ENCODE measurements at regions not wholly inside any gene's neighbourhood (a gene's known extent, or its start where the extent isn't known, plus 50 kb on each side); places are given as distances from the start of the nearest gene placed in this dataset.
A peak's percentile ranks its signal among the peaks of the same experiment; 100 is the strongest.

DNA sequence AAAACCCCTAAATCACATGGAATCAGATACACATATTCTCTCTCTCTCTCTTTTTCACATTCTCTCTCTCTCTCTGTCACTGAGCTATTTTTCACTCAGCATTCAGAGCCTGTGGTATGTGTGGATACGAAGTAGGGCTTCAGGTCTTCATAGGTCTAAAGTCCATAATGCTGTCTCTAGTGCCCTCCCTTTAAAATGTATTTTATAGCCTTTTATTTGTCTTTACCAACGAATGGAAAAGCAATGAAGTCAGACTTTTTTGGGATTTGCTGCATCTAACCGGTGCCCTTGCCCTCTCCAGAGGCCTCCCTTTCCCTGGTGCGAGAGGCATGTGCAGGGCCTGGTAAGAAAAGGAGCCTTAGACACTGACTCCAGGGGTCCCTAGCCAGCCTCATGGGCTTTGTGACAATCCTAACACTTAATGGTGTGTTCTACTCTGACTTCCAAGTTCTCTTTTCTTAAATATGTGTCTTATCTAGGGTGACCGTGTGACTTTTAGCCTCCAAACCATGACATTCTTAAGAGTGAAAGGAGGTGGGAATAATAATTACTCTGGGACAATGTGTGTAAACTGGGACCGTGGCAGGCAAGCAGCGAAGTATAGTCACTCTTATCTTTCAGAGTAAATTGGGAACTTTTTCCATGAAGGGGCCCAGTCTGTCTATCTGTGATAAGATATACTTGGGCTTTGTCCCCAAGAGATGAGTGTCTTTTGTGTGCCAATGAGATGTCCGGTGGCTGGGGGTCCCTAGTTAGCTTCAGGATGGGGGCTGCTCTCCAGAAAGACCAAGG, 101.1 kb downstream of the B3GNT2 start:
- DNase-seq (ENCODE audit: extremely low read depth, insufficient read length): no peak
- no peaks in the 10 kb centered on the region for H3K36me3 ChIP-seq (ENCODE audit: control insufficient read depth, insufficient read depth, low read length)
- no peak overlapping the region for H3K4me3 ChIP-seq (replicated peaks; ENCODE audit: low read depth, low read length)
- TF ChIP-seq, protein P1, sequence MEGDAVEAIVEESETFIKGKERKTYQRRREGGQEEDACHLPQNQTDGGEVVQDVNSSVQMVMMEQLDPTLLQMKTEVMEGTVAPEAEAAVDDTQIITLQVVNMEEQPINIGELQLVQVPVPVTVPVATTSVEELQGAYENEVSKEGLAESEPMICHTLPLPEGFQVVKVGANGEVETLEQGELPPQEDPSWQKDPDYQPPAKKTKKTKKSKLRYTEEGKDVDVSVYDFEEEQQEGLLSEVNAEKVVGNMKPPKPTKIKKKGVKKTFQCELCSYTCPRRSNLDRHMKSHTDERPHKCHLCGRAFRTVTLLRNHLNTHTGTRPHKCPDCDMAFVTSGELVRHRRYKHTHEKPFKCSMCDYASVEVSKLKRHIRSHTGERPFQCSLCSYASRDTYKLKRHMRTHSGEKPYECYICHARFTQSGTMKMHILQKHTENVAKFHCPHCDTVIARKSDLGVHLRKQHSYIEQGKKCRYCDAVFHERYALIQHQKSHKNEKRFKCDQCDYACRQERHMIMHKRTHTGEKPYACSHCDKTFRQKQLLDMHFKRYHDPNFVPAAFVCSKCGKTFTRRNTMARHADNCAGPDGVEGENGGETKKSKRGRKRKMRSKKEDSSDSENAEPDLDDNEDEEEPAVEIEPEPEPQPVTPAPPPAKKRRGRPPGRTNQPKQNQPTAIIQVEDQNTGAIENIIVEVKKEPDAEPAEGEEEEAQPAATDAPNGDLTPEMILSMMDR (IDR thresholded peaks at IDR 0.05; ENCODE audit: insufficient read depth, low read length, poor library complexity, severe bottlenecking): no peak
- no peaks in the 10 kb centered on the region for H3K27me3 ChIP-seq (replicated peaks; ENCODE audit: control insufficient read depth, insufficient read depth, low read length)

DNA sequence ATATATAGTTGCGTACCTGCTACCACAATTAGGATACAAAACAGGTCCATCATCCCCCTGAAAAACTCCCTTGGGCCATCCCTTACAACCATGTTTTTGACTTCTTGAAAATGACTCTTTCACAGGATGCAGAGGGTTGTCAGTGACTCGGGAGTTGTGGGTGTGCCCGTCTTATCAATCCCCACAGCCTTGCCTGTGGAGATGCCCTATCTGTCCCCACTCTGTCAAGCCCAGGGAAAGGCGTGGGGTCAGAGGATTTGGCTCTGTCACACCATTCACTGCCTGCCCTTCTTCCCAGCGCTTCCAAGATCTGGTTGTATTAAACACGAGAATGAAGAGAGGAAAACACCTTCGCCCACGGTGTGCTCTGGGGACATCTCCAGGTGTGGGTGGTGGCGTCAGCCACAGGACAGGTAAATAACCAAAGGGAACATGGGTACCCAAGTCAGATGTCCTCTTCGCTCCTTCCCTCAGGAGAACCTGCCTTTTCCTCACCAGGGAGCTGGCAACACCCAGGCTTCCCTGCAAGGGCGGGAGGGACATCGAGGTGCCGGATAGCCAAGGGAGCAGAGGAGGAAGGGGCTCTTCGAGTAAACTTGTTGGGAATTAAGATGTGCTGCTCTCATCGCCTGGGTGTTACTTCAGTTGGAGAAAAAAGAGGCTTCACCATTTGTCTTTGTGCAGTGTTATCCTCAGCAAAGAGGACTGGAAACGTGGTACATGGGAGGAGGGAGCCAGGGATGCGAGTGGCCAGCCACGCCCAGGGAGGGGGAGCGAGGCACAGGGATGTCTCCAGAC, 100.3 kb downstream of the B3GNT2 start:
- no peaks in the 10 kb centered on the region for H3K36me3 ChIP-seq (ENCODE audit: control insufficient read depth, insufficient read depth, low read length)

DNA sequence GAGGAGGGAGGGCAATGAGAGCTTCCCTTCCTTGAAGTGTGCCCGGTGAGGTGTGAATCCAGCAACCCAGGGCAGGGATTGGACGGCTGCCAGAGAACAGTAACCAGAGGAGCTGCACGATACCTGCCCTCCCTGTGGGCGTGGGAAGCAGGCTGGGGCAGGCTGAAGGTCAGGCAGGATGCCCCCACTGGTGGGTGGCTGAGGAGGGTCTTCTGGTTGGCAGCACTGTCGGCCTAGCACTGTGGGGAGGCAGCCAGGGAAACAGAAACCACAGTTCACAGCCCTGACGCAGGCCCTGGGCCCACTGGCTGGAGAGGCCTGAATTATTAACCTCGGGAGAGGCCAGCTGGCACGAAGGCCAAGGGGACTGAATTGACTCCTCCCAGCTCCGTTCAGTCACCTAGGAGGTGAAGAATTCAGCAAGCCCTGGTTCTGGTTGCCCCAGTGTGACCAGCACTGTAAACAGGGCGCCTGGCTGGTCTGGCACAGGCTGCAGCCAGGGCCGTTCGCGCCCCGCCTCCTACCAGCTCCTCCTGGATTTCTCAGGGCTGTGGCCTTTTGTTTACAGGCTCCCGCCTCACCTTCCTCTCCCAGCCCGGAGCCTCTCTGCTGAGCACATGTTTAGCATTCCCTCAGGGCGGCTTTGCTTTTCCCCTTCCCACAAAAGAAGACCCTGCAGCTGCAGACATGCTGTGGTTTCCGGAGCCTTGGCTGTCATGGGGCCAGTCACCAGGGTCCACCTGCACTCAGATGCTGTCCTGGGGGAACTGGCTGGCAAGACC, 97.8 kb downstream of the B3GNT2 start:
- H3K27me3 ChIP-seq (replicated peaks; ENCODE audit: control insufficient read depth, insufficient read depth, low read length): no peaks in the 10 kb centered on the region
- TF ChIP-seq, protein P1 (IDR thresholded peaks at IDR 0.05; ENCODE audit: insufficient read depth, low read length, poor library complexity, severe bottlenecking): no peak
- H3K4me3 ChIP-seq (replicated peaks; ENCODE audit: low read depth, low read length): no peak overlapping the region
- H3K36me3 ChIP-seq (ENCODE audit: control insufficient read depth, insufficient read depth, low read length): no peaks in the 10 kb centered on the region
- peak; percentile 41 for DNase-seq (ENCODE audit: extremely low read depth, insufficient read length)

More for the DNA sequence above, 100.3 kb downstream of the B3GNT2 start:
- no peak for DNase-seq (ENCODE audit: extremely low read depth, insufficient read length)
- TF ChIP-seq, protein P1 (IDR thresholded peaks at IDR 0.05; ENCODE audit: insufficient read depth, low read length, poor library complexity, severe bottlenecking): no peak
- Histone ChIP-seq H3K4me3 (replicated peaks; ENCODE audit: low read depth, low read length) (no peak overlapping the region), H3K27me3 (replicated peaks; ENCODE audit: control insufficient read depth, insufficient read depth, low read length) (no peaks in the 10 kb centered on the region)

DNA sequence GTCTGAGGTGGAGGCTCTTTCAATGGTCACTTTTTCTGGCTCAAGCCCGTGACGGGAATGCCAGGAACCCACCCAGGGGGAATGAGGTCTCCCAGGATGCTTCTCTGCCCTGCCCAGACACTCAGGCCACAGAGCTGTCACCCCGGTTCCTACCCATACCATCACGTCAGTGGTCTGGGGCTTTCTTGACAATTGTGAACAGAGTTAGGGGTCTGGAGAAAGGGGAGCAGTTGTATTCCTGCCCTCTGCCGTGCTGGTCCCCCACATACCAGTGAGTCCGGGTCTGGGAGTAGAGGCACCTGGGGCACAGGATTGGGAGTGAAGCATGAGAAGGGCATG, 97.2 kb downstream of the B3GNT2 start:
- TF ChIP-seq, protein P1 (IDR thresholded peaks at IDR 0.05; ENCODE audit: insufficient read depth, low read length, poor library complexity, severe bottlenecking): no peak
- H3K27me3 ChIP-seq (replicated peaks; ENCODE audit: control insufficient read depth, insufficient read depth, low read length): no peaks in the 10 kb centered on the region
- H3K36me3 ChIP-seq (ENCODE audit: control insufficient read depth, insufficient read depth, low read length): no peaks in the 10 kb centered on the region
- DNase-seq (ENCODE audit: extremely low read depth, insufficient read length): no peak
- H3K4me3 ChIP-seq (replicated peaks; ENCODE audit: low read depth, low read length): no peak overlapping the region

DNA sequence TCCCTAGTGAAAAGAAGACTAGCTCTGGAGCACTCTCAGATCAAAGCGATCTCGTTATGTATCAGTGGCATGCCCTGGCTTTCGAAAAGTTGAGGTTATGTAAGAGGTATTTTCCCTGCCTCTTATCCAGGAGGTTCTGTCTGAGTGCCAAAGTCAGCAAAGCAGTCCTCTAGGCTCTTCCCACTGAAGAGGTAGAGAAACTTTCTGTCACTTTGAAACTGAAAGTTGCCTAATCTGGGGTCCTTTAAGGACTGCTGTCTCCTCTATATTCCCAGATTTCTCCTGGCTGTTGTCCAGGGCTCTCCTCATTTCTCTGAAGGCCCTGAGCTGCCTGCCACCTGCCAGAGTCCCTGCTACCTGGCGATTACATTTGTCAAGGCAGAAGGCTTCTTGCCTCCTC, 96.3 kb downstream of the B3GNT2 start:
- Histone ChIP-seq H3K36me3 (ENCODE audit: control insufficient read depth, insufficient read depth, low read length) (no peaks in the 10 kb centered on the region), H3K27me3 (replicated peaks; ENCODE audit: control insufficient read depth, insufficient read depth, low read length) (no peaks in the 10 kb centered on the region), H3K4me3 (replicated peaks; ENCODE audit: low read depth, low read length) (no peak overlapping the region)
- TF ChIP-seq, protein P1 (IDR thresholded peaks at IDR 0.05; ENCODE audit: insufficient read depth, low read length, poor library complexity, severe bottlenecking): no peak
- no peak for DNase-seq (ENCODE audit: extremely low read depth, insufficient read length)

Measured in GM06990 (cell line).